ENCODE measurements at regions not wholly inside any gene's neighbourhood (a gene's known extent, or its start where the extent isn't known, plus 50 kb on each side); places are given as distances from the start of the nearest gene placed in this dataset.

GRCh38 chr19:28862238-28862637 lies 350.7 kb downstream of the UQCRFS1 start:
- no peak for DNase-seq (ENCODE audit: low read depth)
- no peak overlapping the region for H3K4me3 ChIP-seq (ENCODE audit: low read depth, low read length)
- TF ChIP-seq CTCF (IDR thresholded peaks at IDR 0.05; ENCODE audit: low read depth, low read length, missing control alignments), result no peak

GRCh38 chr19:28859811-28860210 lies 353.1 kb downstream of the UQCRFS1 start:
- TF ChIP-seq CTCF (IDR thresholded peaks at IDR 0.05; ENCODE audit: low read depth, low read length, missing control alignments), result no peak
- H3K4me3 ChIP-seq (ENCODE audit: low read depth, low read length), result no peak overlapping the region
- DNase-seq (ENCODE audit: low read depth), result no peak

- no peak overlapping the region for H3K4me3 ChIP-seq (ENCODE audit: low read depth, low read length)
- no peak for TF ChIP-seq CTCF (IDR thresholded peaks at IDR 0.05; ENCODE audit: low read depth, low read length, missing control alignments)
- no peak for DNase-seq (ENCODE audit: low read depth)
Measured at GRCh38 chr19:28858933-28859332, 354.0 kb downstream of the UQCRFS1 start.

GRCh38 chr19:28857967-28858366 lies 355.0 kb downstream of the UQCRFS1 start:
- no peak overlapping the region for H3K4me3 ChIP-seq (ENCODE audit: low read depth, low read length)
- DNase-seq (ENCODE audit: low read depth), result no peak
- no peak for TF ChIP-seq CTCF (IDR thresholded peaks at IDR 0.05; ENCODE audit: low read depth, low read length, missing control alignments)

DNA sequence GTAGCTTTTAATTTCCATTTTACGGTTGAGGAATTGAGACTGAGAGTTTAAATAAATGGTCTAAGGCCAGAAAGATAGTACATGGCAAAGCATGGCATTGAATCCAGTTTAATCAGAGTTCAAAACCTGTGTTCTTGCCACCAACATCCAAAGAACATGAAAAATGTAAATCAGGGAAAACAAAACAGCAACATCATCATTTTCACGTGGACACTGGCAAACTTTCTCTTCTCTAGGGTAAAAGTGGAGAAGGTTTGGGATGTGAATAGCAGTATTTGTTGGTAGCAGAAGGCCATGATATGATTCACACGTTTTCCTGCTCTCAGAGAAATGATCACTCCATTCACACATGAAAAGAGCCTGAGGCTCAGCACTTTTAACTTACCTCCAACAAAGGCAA lies 357.7 kb downstream of the UQCRFS1 start:
- no peak for TF ChIP-seq CTCF (IDR thresholded peaks at IDR 0.05; ENCODE audit: low read depth, low read length, missing control alignments)
- H3K4me3 ChIP-seq (ENCODE audit: low read depth, low read length), result no peak overlapping the region
- DNase-seq (ENCODE audit: low read depth), result no peak

DNA sequence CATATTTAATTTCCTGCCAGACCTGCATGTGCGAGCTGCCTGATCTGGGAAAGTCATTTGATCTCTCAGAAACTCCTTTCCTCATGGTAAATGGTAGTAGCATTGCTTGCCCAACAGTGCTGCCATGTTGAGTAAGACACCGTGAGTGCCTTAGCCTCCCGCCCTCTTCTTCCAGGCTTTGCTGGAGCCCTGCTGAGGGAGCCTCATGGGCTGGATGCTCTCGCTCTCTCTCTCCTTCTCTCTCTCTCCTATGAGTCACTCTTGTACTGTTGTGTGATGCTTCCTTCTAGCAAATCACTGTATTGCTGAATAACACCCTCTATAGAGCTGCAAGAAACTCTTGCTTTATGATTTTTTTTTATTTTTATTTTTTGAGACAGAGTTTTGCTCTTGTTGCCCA lies 365.5 kb downstream of the UQCRFS1 start:
- no peak for DNase-seq (ENCODE audit: low read depth)
- TF ChIP-seq CTCF (IDR thresholded peaks at IDR 0.05; ENCODE audit: low read depth, low read length, missing control alignments), result no peak
- H3K4me3 ChIP-seq (ENCODE audit: low read depth, low read length), result no peak overlapping the region

GRCh38 chr19:28846094-28846812 lies 366.7 kb downstream of the UQCRFS1 start:
- no peak for DNase-seq (ENCODE audit: low read depth)
- no peak overlapping the region for H3K4me3 ChIP-seq (ENCODE audit: low read depth, low read length)
- TF ChIP-seq CTCF (IDR thresholded peaks at IDR 0.05; ENCODE audit: low read depth, low read length, missing control alignments), result no peak
